ENCODE measurements at regions not wholly inside any gene's neighbourhood (a gene's known extent, or its start where the extent isn't known, plus 50 kb on each side); places are given as distances from the start of the nearest gene placed in this dataset.

- ChIA-PET CTCF (ENCODE audit: unreplicated experiment) (no interaction called here), POLR2A (no interaction called here)
- Histone ChIP-seq H3K79me2 (ENCODE audit: insufficient read depth, low read depth, low read length) (no peaks in the 10 kb centered on the region), H4K20me1 (ENCODE audit: insufficient read depth, low read length) (no peaks in the 10 kb centered on the region), H3K9me3 (ENCODE audit: low read length) (peaks cover 43% of the 10 kb centered on the region), H3K36me3 (ENCODE audit: insufficient read depth, low read length) (no peaks in the 10 kb centered on the region), H3K4me3 (ENCODE audit: low read depth, low read length, poor library complexity, severe bottlenecking) (no peak overlapping the region), H3K9me2 (ENCODE audit: insufficient read depth, low read length) (no peaks in the 10 kb centered on the region), H3K4me2 (ENCODE audit: low read length) (no peak overlapping the region), H3K4me1 (ENCODE audit: insufficient read depth, low read length, poor library complexity, severe bottlenecking) (no peaks in the 10 kb centered on the region), H2AFZ (ENCODE audit: low read length) (no peak overlapping the region), H3K27ac (ENCODE audit: low read depth, low read length, poor library complexity, severe bottlenecking) (no peak overlapping the region)
- BruUV-seq (replicated peaks): no TSS peak
- TF ChIP-seq EZH2phosphoT487 (IDR thresholded peaks at IDR 0.05; ENCODE audit: borderline replicate concordance, low read depth, low read length): no peak
- TF ChIP-seq CTCF (conservative IDR thresholded peaks at IDR 0.05; ENCODE audit: low read length): no peak
- intact Hi-C loops (cut with micrococcal nuclease; ENCODE audit: unreplicated experiment): no loop called here
- DNase-seq (ENCODE audit: low spot score): no peak
Measured at GRCh38 chr17:83144421-83145357, 65.3 kb downstream of the METRNL start.

GRCh38 chr17:83145358-83145738 lies 65.9 kb downstream of the METRNL start:
- ChIA-PET POLR2A (no interaction called here), CTCF (ENCODE audit: unreplicated experiment) (no interaction called here)
- Histone ChIP-seq H3K4me1 (ENCODE audit: insufficient read depth, low read length, poor library complexity, severe bottlenecking) (no peaks in the 10 kb centered on the region), H3K4me2 (ENCODE audit: low read length) (no peak overlapping the region), H2AFZ (ENCODE audit: low read length) (no peak overlapping the region), H3K4me3 (ENCODE audit: low read depth, low read length, poor library complexity, severe bottlenecking) (no peak overlapping the region), H3K27ac (ENCODE audit: low read depth, low read length, poor library complexity, severe bottlenecking) (no peak overlapping the region), H3K9me3 (ENCODE audit: low read length) (peaks cover 43% of the 10 kb centered on the region), H3K36me3 (ENCODE audit: insufficient read depth, low read length) (no peaks in the 10 kb centered on the region), H3K9me2 (ENCODE audit: insufficient read depth, low read length) (no peaks in the 10 kb centered on the region), H4K20me1 (ENCODE audit: insufficient read depth, low read length) (no peaks in the 10 kb centered on the region), H3K79me2 (ENCODE audit: insufficient read depth, low read depth, low read length) (no peaks in the 10 kb centered on the region)
- intact Hi-C loops (cut with micrococcal nuclease; ENCODE audit: unreplicated experiment): no loop called here
- TF ChIP-seq EZH2phosphoT487 (IDR thresholded peaks at IDR 0.05; ENCODE audit: borderline replicate concordance, low read depth, low read length) (no peak), CTCF (conservative IDR thresholded peaks at IDR 0.05; ENCODE audit: low read length) (no peak)
- no TSS peak for BruUV-seq (replicated peaks)
- DNase-seq (ENCODE audit: low spot score): no peak

GRCh38 chr17:83145831-83146230 lies 66.4 kb downstream of the METRNL start:
- no TSS peak for BruUV-seq (replicated peaks)
- peaks cover 42% of the 10 kb centered on the region for H3K9me3 ChIP-seq (ENCODE audit: low read length)
- no peak overlapping the region for H3K4me3 ChIP-seq (ENCODE audit: low read depth, low read length, poor library complexity, severe bottlenecking)
- no peak overlapping the region for H3K27ac ChIP-seq (ENCODE audit: low read depth, low read length, poor library complexity, severe bottlenecking)
- no peaks in the 10 kb centered on the region for H3K9me2 ChIP-seq (ENCODE audit: insufficient read depth, low read length)
- H3K4me1 ChIP-seq (ENCODE audit: insufficient read depth, low read length, poor library complexity, severe bottlenecking): no peaks in the 10 kb centered on the region
- no peak for DNase-seq (ENCODE audit: low spot score)
- H3K36me3 ChIP-seq (ENCODE audit: insufficient read depth, low read length): no peaks in the 10 kb centered on the region
- ChIA-PET CTCF (ENCODE audit: unreplicated experiment) (no interaction called here), POLR2A (no interaction called here)
- no peak overlapping the region for H2AFZ ChIP-seq (ENCODE audit: low read length)
- TF ChIP-seq CTCF (conservative IDR thresholded peaks at IDR 0.05; ENCODE audit: low read length) (no peak), EZH2phosphoT487 (IDR thresholded peaks at IDR 0.05; ENCODE audit: borderline replicate concordance, low read depth, low read length) (no peak)
- H3K4me2 ChIP-seq (ENCODE audit: low read length): no peak overlapping the region
- intact Hi-C loops (cut with micrococcal nuclease; ENCODE audit: unreplicated experiment): no loop called here
- H3K79me2 ChIP-seq (ENCODE audit: insufficient read depth, low read depth, low read length): no peaks in the 10 kb centered on the region
- no peaks in the 10 kb centered on the region for H4K20me1 ChIP-seq (ENCODE audit: insufficient read depth, low read length)

All from OCI-LY7 (cell line).